ENCODE measurements at regions not wholly inside any gene's neighbourhood (a gene's known extent, or its start where the extent isn't known, plus 50 kb on each side); places are given as distances from the start of the nearest gene placed in this dataset.

GRCh38 chr10:60578217-60578616 is 188.5 kb upstream of the ANK3 start:
- POLR2A ChIA-PET (ENCODE audit: unreplicated experiment): interaction anchor here (0.7 kb wide), 1 partner anchor 33 kb away, joined by 3 read pairs; no protein-coding TSS in a partner anchor
- no TSS peak for BruUV-seq (replicated peaks)

GRCh38 chr10:60576130-60577069 is 186.7 kb upstream of the ANK3 start:
- ATAC-seq: peak; percentile 33
- POLR2A ChIA-PET (ENCODE audit: unreplicated experiment): interaction anchor here (0.5 to 0.6 kb wide), 2 partner anchors 202 to 661 kb away, joined by 3 read pairs; partner anchors contain the start of gene CDK1
- peak overlapping the region; percentile 28 for H2AFZ ChIP-seq (ENCODE audit: low read length)
- H3K4me2 ChIP-seq (ENCODE audit: low read length): peak overlapping the region; percentile 52
- peak overlapping the region; percentile 3; the same call in 1 of the 2 replicates for H3K4me3 ChIP-seq (ENCODE audit: low read length)
- BruUV-seq (replicated peaks): no TSS peak
- intact Hi-C loops (cut with micrococcal nuclease): no loop called here
- TF ChIP-seq CTCF (conservative IDR thresholded peaks at IDR 0.05; ENCODE audit: low read depth, low read length): no peak
- TF ChIP-seq EZH2 (IDR thresholded peaks at IDR 0.05; ENCODE audit: low read length, unreplicated experiment): no peak
- no peak for TF ChIP-seq EZH2phosphoT487 (IDR thresholded peaks at IDR 0.05; ENCODE audit: borderline replicate concordance, low read length)
- peaks cover 4% of the 10 kb centered on the region for H3F3A ChIP-seq (ENCODE audit: low read length, unreplicated experiment)
- peaks cover 8% of the 10 kb centered on the region for H3K79me2 ChIP-seq (ENCODE audit: low read length)
- H4K20me1 ChIP-seq (ENCODE audit: low read length): no peaks in the 10 kb centered on the region
- peaks cover 61% of the 10 kb centered on the region for H3K4me1 ChIP-seq (ENCODE audit: insufficient read depth, low read length)
- H3K27me3 ChIP-seq (ENCODE audit: low read length): no peaks in the 10 kb centered on the region
- CTCF ChIA-PET: interaction anchor here (0.6 to 1.0 kb wide), 5 partner anchors 10 to 338 kb away, joined by 3 to 6 read pairs (median 3); no protein-coding TSS in a partner anchor
- H3K9me2 ChIP-seq (replicated peaks; ENCODE audit: low read length): no peaks in the 10 kb centered on the region
- DNase-seq: peak; percentile 58
- no peak overlapping the region for H3K27ac ChIP-seq (ENCODE audit: low read length)
- H3K36me3 ChIP-seq (ENCODE audit: low read depth, low read length): no peaks in the 10 kb centered on the region; the same call in 1 of the 2 replicates
- no peak overlapping the region for H3K9ac ChIP-seq (ENCODE audit: low read length)
- 0 out of 2 replicates have a peak, but pooled peaks cover 3% of the 10 kb centered on the region for H3K9me3 ChIP-seq (ENCODE audit: low read length)

More at GRCh38 chr10:60578217-60578616, 188.5 kb upstream of the ANK3 start:
- Histone ChIP-seq H2AFZ (ENCODE audit: low read length) (no peak overlapping the region), H3K4me2 (ENCODE audit: low read length) (no peak overlapping the region), H3K27me3 (ENCODE audit: low read length) (no peaks in the 10 kb centered on the region), H3K9me2 (replicated peaks; ENCODE audit: low read length) (no peaks in the 10 kb centered on the region), H3K9me3 (ENCODE audit: low read length) (0 out of 2 replicates have a peak, but pooled peaks cover 3% of the 10 kb centered on the region), H3F3A (ENCODE audit: low read length, unreplicated experiment) (peaks cover 4% of the 10 kb centered on the region), H3K9ac (ENCODE audit: low read length) (no peak overlapping the region), H3K36me3 (ENCODE audit: low read depth, low read length) (no peaks in the 10 kb centered on the region; the same call in 1 of the 2 replicates), H3K4me1 (ENCODE audit: insufficient read depth, low read length) (peaks cover 52% of the 10 kb centered on the region), H4K20me1 (ENCODE audit: low read length) (no peaks in the 10 kb centered on the region), H3K79me2 (ENCODE audit: low read length) (no peaks in the 10 kb centered on the region), H3K4me3 (ENCODE audit: low read length) (no peak overlapping the region), H3K27ac (ENCODE audit: low read length) (no peak overlapping the region)
- peak; percentile 64 for DNase-seq
- TF ChIP-seq EZH2 (IDR thresholded peaks at IDR 0.05; ENCODE audit: low read length, unreplicated experiment): no peak
- no peak for TF ChIP-seq EZH2phosphoT487 (IDR thresholded peaks at IDR 0.05; ENCODE audit: borderline replicate concordance, low read length)
- TF ChIP-seq CTCF (conservative IDR thresholded peaks at IDR 0.05; ENCODE audit: low read depth, low read length): no peak
- ATAC-seq: peak; percentile 21
- CTCF ChIA-PET: no interaction called here
- intact Hi-C loops (cut with micrococcal nuclease): no loop called here

Data from PC-3 (cell line).